HG02884 (cell line): ENCODE measurements at regions not wholly inside any gene's neighbourhood (a gene's known extent, or its start where the extent isn't known, plus 50 kb on each side); places are given as distances from the start of the nearest gene placed in this dataset.
"Not testable (repeated sequence)": the region's sequence is repeated elsewhere in the genome, so short reads cannot be mapped to it uniquely, and the experiment has no call there.

ENCODE experiments used
- ATAC-seq: cut with Tn5 transposase; IDR thresholded peaks from one replicate; pipeline ENCODE4 v1.9.1; 2021; ENCODE audit warnings: mild to moderate bottlenecking, moderate library complexity; ENCODE audit not compliant: unreplicated experiment

GRCh38 chr3:78497021-78497420 lies 1270.8 kb downstream of the ROBO1 start:
- no peak for ATAC-seq

DNA sequence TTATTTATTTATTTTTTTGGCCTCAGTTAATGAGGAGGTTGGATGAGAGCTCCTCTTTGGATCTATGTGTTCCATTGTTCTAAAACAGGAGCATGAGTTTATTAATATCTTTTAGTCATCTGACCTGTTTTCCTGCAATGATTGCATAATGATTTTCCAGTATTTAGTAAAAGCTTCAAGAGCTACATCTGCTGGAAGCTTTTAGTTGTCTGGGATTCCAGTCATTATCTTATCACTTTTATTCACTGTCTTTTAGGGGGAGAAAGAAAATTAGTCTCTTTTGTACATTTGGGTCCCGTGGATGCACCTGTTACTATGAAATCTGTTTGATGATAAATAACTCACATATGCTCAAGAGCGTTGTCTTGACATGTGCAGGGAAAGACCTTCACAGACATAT lies 1270.0 kb downstream of the ROBO1 start:
- no peak for ATAC-seq

GRCh38 chr3:78506061-78506460 lies 1261.7 kb downstream of the ROBO1 start:
- ATAC-seq: no peak

DNA sequence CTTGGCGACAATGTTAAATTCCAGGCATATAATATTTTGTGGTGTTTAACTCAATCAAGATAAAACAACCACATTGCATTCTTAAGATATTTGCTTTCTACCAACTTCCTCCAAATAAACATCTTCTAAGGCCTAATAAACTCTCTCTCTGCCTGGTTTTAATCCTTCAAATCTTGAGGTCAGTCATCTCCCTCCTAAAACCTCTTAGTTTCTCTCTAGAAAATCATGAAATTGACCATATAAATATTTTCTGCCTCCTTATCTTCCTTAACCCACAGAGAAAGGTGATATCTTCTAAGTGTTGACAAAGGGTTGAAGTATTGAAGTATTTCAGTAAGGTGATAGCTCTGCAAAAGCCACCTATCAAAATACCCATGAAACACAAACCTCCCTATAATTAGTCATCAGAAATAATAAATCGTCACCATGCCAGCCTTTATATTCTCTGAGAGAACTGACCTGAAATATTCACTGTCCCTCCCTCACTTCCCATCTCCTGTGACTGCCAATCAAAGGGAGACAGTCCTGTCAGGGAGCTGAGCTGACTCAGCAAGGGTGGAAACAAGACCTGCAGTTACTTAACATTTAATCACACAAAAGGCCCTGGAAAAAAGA lies 1261.1 kb downstream of the ROBO1 start:
- ATAC-seq: no peak

GRCh38 chr3:78507196-78507984 lies 1260.4 kb downstream of the ROBO1 start:
- no peak for ATAC-seq

DNA sequence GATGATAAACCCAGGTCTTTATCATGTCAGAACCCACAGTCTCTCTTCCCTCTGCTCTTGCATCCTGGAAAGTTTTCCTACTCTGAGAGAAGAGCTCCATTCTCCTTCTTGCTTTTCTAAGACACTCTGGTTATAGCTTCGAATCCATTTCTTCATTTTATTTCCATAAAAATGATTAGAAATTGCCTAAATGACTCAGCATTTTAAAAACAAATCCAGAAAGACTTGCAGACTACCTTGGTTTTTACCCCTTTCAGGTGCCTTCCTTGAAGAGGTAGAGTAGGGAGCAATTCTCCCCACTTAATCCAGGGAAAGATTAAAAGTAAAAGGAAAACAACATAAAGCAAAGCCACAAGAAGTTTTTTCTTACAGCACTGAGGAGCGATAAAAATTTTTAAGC lies 1256.0 kb downstream of the ROBO1 start:
- ATAC-seq: no peak

DNA sequence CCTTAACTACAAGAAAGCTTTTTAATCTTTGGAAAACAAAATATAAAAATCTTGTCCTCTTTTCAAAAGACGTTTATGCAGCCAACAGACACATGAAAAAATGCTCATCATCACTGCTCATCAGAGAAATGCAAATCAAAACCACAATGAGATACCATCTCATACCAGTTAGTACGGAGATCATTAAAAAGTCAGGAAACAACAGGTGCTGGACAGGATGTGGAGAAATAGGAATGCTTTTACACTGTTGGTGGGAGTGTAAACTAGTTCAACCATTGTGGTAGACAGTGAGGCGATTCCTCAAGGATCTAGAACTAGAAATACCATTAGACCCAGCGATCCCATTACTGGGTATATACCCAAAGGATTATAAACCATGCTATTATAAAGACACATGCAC lies 1255.0 kb downstream of the ROBO1 start:
- ATAC-seq: not testable (repeated sequence)

- no peak for ATAC-seq
Observed at GRCh38 chr3:78516437-78516836, 1251.4 kb downstream of the ROBO1 start.

DNA sequence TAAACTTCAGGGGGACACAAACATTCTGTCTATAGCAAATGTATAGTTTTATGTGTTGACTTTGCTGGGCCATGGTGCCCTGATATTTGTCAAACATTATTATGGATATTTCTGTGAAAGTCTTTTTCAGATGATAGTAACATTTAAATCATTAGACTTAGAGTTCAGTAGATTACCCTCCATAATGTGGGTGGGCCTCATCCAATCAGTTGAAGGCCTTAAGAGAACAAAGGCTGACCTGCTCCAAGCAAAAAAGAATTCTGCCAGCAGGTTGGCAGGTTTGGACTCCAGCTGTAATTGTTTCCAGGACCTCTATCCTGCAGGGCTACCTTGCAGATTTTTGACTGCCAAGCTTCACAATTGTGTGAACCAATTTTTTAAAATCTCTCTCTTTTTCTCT lies 1250.9 kb downstream of the ROBO1 start:
- ATAC-seq: no peak

GRCh38 chr3:78517965-78518364 lies 1249.8 kb downstream of the ROBO1 start:
- ATAC-seq: no peak

GRCh38 chr3:78519281-78519680 lies 1248.5 kb downstream of the ROBO1 start:
- ATAC-seq: no peak

- no peak for ATAC-seq
Observed at GRCh38 chr3:78529601-78530000, 1238.2 kb downstream of the ROBO1 start.

- no peak for ATAC-seq
Observed at GRCh38 chr3:78540485-78540884, 1227.3 kb downstream of the ROBO1 start.

DNA sequence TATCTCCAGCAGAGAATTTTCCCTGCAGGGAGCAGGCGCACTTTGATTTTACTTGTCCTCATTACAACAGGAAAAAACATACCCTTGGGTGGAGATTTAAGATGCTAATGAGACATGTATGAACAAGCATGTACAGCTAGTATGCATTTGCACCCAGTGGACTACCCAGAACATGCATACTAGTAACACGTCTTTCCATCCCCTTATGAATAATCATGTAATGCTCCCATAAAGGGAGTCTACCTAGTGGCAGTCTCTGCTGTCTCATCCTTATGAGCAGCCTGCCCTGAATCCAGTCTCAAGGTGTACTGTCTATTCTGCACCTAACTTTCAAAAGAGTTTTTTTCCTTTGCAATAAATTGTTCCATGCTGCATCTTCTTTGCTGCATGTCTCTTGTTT lies 1222.0 kb downstream of the ROBO1 start:
- ATAC-seq: no peak
